Pancreas (tissue), 10 donors: ENCODE measurements at regions not wholly inside any gene's neighbourhood (a gene's known extent, or its start where the extent isn't known, plus 50 kb on each side); places are given as distances from the start of the nearest gene placed in this dataset.

Experiments used
- ATAC-seq, 4 donors: fragments of 200-7000 bp; cut with Tn5 transposase; one replicate each; pipeline versions ENCODE4 v1.8.0 to v1.9.1; 2020; ENCODE audit warnings: mild to moderate bottlenecking in 4 of 4, moderate library complexity in 4 of 4
- DNase-seq, 6 donors: peaks; one replicate each; pipeline ENCODE4 v3.0.0-alpha.2; 2020
- FAIRE-seq: peaks from 2 replicates; lab custom pipeline; 2012; peaks lifted over from hg19 to GRCh38; lab: Jason Lieb, UNC
- H3K27ac ChIP-seq, 4 donors: fragments of 200-600 bp; sonication (generic); 1 replicate in 3 of 4; 2 replicates in 1 of 4; pipeline versions ENCODE4 v1.5.0 to v1.8.0; 2020
- H3K27me3 ChIP-seq, 4 donors: fragments of 200-600 bp; one replicate each; pipeline ENCODE4 v1.8.0; 2021
- H3K36me3 ChIP-seq, 3 donors: fragments of 200-600 bp; sonication (generic) in 1 of 3; one replicate each; pipeline versions ENCODE4 v1.5.0 to v1.8.0; 2020 to 2021
- H3K4me1 ChIP-seq, 3 donors: fragments of 200-600 bp; one replicate each; pipeline ENCODE4 v1.8.0; 2021
- H3K4me3 ChIP-seq, 4 donors: fragments of 200-600 bp; sonication (generic) in 2 of 4; one replicate each; pipeline versions ENCODE4 v1.5.0 to v1.8.0; 2020 to 2021
- H3K9me3 ChIP-seq, 4 donors: fragments of 200-600 bp; one replicate each; pipeline ENCODE4 v1.8.0; 2021
- CTCF ChIP-seq, 4 donors: fragments of 200-600 bp; sonication (generic) in 3 of 4; IDR thresholded peaks; one replicate each; pipeline versions ENCODE4 v1.5.0 to v1.8.0; 2021; ENCODE audit warnings: antibody characterized with exemption in 4 of 4
- WGBS, 2 donors: extraction: QIAGEN DNeasy Blood & Tissue Kit; methylation state at CpG; one replicate each; pipeline ENCODE4 v1.1.7; 2013; 5-methylcytosine and 5-hydroxymethylcytosine counted together
- intact Hi-C, 3 donors: fragments of 100-400 bp; cut with DNase I; formaldehyde crosslinking; loops; one replicate each; pipeline versions ENCODE4 v1.11.1 to v1.14.2; 2022
- donor health status: healthy with polysubstance abuse.
- donor health status: DM: no; HTN: no; CAD: no; lungs with moderate emphysema.
- donor health status: DM: no; HTN: no; CAD: no.
- donor health status: control.
- donor health status: control.
- donor health status: Bipolar disorder and iron deficiency.
- donor health status: DM: yes; HTN: yes; CAD: no.
- donor health status: DM: no; HTN: no; CAD: no.
- donor health status: DM: no; HTN: no; CAD: no.
- donor health status: DM: yes; HTN: yes; CAD: no.

GRCh38 chr13:73129023-73129422, 70.2 kb downstream of the KLF5 start:
- no peak overlapping the region for H3K27ac ChIP-seq
- 84 to 88% methylated on average over 6 of the region's 6 CpGs for WGBS, 2 donors

More at GRCh38 chr13:73129023-73129422, 70.2 kb downstream of the KLF5 start:
- FAIRE-seq: no peak
- no peak for DNase-seq
- Histone ChIP-seq H3K36me3 (no peaks in the 10 kb centered on the region), H3K9me3 (no peaks in the 10 kb centered on the region), H3K4me3 (no peak overlapping the region), H3K27me3 (no peaks in the 10 kb centered on the region), H3K4me1 (no peaks in the 10 kb centered on the region)
- intact Hi-C loops: no loop called here
- TF ChIP-seq CTCF (IDR thresholded peaks at IDR 0.05): no peak
- no peak for ATAC-seq
